Suprapubic skin (tissue), 4 donors: ENCODE measurements at regions not wholly inside any gene's neighbourhood (a gene's known extent, or its start where the extent isn't known, plus 50 kb on each side); places are given as distances from the start of the nearest gene placed in this dataset.

Experiments
- EP300 ChIP-seq: sonication (generic); formaldehyde crosslinking; IDR thresholded peaks from one replicate; pipeline ENCODE4 v1.6.1; 2017; ENCODE audit warnings: antibody characterized with exemption
- POLR2A ChIP-seq, 2 donors: fragments of 450-650 bp; IDR thresholded peaks; one replicate each; pipeline ENCODE4 v1.6.1; 2017; ENCODE audit warnings: antibody characterized with exemption in 2 of 2, mild to moderate bottlenecking in 2 of 2, moderate library complexity in 2 of 2
- POLR2AphosphoS5 ChIP-seq, 3 donors: sonication (generic); formaldehyde crosslinking; IDR thresholded peaks; one replicate each; pipeline ENCODE4 v1.6.1; 2017; ENCODE audit warnings: antibody characterized with exemption in 3 of 3
- TF ChIP-seq, protein P1 (sequence below), 2 donors: fragments of 200-600 bp in 1 of 2; fragments of 450-650 bp in 1 of 2; sonication (generic) in 1 of 2; IDR thresholded peaks; one replicate each; pipeline ENCODE4 v1.5.1; 2016 to 2019; ENCODE audit warnings: antibody characterized with exemption in 2 of 2, mild to moderate bottlenecking in 1 of 2, moderate library complexity in 1 of 2

DNA sequence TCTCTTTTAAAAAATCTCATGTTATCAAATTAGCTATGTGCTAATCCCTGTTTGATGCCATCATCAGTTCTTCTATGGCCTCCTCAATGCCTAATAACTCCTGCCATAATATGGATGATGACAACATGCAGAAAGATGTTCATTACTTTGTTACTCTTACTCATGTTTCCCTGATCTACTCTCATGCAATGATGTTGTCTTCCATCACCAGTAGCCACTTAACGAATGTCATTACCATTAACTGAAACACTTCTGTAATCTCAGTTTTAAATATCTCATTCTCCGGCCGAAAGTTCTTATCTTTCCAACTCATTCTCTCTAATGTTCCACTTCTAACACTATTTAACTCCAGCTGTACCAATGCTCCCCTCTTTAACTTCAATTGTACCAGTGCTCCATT lies 1187.7 kb downstream of the OTOL1 start:
- TF ChIP-seq, protein P1, sequence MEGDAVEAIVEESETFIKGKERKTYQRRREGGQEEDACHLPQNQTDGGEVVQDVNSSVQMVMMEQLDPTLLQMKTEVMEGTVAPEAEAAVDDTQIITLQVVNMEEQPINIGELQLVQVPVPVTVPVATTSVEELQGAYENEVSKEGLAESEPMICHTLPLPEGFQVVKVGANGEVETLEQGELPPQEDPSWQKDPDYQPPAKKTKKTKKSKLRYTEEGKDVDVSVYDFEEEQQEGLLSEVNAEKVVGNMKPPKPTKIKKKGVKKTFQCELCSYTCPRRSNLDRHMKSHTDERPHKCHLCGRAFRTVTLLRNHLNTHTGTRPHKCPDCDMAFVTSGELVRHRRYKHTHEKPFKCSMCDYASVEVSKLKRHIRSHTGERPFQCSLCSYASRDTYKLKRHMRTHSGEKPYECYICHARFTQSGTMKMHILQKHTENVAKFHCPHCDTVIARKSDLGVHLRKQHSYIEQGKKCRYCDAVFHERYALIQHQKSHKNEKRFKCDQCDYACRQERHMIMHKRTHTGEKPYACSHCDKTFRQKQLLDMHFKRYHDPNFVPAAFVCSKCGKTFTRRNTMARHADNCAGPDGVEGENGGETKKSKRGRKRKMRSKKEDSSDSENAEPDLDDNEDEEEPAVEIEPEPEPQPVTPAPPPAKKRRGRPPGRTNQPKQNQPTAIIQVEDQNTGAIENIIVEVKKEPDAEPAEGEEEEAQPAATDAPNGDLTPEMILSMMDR (IDR thresholded peaks at IDR 0.05), result no peak
- TF ChIP-seq POLR2AphosphoS5 (IDR thresholded peaks at IDR 0.05), result no peak
- no peak for TF ChIP-seq POLR2A (IDR thresholded peaks at IDR 0.05)
- no peak for TF ChIP-seq EP300
